ENCODE measurements at regions not wholly inside any gene's neighbourhood (a gene's known extent, or its start where the extent isn't known, plus 50 kb on each side); places are given as distances from the start of the nearest gene placed in this dataset.

DNA sequence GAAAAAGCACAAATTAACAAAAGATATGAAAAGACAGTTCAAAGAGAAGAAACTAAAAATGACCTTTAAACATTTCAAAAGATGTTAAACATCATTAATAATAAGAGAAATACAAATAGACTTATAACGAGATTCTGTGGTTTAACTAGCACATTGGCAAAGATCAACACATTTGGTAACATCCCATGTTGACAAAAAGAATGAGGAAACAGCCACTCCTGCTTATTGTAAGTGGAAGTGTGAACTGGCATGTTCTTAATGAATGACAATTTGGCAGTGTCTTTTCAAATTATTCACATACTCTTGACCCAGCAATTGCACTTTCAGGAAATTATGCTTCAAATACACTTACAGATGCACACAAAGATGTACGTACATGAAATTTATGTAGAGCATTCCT lies 176.3 kb downstream of the TLE1 start (continued):
- TF ChIP-seq, protein P1, sequence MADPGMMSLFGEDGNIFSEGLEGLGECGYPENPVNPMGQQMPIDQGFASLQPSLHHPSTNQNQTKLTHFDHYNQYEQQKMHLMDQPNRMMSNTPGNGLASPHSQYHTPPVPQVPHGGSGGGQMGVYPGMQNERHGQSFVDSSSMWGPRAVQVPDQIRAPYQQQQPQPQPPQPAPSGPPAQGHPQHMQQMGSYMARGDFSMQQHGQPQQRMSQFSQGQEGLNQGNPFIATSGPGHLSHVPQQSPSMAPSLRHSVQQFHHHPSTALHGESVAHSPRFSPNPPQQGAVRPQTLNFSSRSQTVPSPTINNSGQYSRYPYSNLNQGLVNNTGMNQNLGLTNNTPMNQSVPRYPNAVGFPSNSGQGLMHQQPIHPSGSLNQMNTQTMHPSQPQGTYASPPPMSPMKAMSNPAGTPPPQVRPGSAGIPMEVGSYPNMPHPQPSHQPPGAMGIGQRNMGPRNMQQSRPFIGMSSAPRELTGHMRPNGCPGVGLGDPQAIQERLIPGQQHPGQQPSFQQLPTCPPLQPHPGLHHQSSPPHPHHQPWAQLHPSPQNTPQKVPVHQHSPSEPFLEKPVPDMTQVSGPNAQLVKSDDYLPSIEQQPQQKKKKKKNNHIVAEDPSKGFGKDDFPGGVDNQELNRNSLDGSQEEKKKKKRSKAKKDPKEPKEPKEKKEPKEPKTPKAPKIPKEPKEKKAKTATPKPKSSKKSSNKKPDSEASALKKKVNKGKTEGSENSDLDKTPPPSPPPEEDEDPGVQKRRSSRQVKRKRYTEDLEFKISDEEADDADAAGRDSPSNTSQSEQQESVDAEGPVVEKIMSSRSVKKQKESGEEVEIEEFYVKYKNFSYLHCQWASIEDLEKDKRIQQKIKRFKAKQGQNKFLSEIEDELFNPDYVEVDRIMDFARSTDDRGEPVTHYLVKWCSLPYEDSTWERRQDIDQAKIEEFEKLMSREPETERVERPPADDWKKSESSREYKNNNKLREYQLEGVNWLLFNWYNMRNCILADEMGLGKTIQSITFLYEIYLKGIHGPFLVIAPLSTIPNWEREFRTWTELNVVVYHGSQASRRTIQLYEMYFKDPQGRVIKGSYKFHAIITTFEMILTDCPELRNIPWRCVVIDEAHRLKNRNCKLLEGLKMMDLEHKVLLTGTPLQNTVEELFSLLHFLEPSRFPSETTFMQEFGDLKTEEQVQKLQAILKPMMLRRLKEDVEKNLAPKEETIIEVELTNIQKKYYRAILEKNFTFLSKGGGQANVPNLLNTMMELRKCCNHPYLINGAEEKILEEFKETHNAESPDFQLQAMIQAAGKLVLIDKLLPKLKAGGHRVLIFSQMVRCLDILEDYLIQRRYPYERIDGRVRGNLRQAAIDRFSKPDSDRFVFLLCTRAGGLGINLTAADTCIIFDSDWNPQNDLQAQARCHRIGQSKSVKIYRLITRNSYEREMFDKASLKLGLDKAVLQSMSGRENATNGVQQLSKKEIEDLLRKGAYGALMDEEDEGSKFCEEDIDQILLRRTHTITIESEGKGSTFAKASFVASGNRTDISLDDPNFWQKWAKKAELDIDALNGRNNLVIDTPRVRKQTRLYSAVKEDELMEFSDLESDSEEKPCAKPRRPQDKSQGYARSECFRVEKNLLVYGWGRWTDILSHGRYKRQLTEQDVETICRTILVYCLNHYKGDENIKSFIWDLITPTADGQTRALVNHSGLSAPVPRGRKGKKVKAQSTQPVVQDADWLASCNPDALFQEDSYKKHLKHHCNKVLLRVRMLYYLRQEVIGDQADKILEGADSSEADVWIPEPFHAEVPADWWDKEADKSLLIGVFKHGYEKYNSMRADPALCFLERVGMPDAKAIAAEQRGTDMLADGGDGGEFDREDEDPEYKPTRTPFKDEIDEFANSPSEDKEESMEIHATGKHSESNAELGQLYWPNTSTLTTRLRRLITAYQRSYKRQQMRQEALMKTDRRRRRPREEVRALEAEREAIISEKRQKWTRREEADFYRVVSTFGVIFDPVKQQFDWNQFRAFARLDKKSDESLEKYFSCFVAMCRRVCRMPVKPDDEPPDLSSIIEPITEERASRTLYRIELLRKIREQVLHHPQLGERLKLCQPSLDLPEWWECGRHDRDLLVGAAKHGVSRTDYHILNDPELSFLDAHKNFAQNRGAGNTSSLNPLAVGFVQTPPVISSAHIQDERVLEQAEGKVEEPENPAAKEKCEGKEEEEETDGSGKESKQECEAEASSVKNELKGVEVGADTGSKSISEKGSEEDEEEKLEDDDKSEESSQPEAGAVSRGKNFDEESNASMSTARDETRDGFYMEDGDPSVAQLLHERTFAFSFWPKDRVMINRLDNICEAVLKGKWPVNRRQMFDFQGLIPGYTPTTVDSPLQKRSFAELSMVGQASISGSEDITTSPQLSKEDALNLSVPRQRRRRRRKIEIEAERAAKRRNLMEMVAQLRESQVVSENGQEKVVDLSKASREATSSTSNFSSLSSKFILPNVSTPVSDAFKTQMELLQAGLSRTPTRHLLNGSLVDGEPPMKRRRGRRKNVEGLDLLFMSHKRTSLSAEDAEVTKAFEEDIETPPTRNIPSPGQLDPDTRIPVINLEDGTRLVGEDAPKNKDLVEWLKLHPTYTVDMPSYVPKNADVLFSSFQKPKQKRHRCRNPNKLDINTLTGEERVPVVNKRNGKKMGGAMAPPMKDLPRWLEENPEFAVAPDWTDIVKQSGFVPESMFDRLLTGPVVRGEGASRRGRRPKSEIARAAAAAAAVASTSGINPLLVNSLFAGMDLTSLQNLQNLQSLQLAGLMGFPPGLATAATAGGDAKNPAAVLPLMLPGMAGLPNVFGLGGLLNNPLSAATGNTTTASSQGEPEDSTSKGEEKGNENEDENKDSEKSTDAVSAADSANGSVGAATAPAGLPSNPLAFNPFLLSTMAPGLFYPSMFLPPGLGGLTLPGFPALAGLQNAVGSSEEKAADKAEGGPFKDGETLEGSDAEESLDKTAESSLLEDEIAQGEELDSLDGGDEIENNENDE (IDR thresholded peaks at IDR 0.05; ENCODE audit: insufficient replicate concordance, low read length) = no peak
- no peak for TF ChIP-seq RAD21 (IDR thresholded peaks at IDR 0.05 in 1 of 2, conservative IDR thresholded peaks at IDR 0.05 in 1 of 2; ENCODE audit: low read depth in 2 of 2, low read length in 2 of 2)
- TF ChIP-seq KDM1A (IDR thresholded peaks at IDR 0.05; ENCODE audit: borderline replicate concordance, low read length) = no peak
- TF ChIP-seq CREB1 (IDR thresholded peaks at IDR 0.05) = no peak
- TF ChIP-seq, protein P2, sequence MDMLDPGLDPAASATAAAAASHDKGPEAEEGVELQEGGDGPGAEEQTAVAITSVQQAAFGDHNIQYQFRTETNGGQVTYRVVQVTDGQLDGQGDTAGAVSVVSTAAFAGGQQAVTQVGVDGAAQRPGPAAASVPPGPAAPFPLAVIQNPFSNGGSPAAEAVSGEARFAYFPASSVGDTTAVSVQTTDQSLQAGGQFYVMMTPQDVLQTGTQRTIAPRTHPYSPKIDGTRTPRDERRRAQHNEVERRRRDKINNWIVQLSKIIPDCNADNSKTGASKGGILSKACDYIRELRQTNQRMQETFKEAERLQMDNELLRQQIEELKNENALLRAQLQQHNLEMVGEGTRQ (IDR thresholded peaks at IDR 0.05; ENCODE audit: low read length) = no peak
- no peak for TF ChIP-seq SP4 (IDR thresholded peaks at IDR 0.05; ENCODE audit: low read length)
- TF ChIP-seq NANOG (IDR thresholded peaks at IDR 0.05; ENCODE audit: insufficient read depth, low read depth, low read length, poor library complexity, severe bottlenecking) = no peak
- TF ChIP-seq GABPA (IDR thresholded peaks at IDR 0.05; ENCODE audit: borderline replicate concordance, insufficient read depth, low read length) = no peak
- TF ChIP-seq, protein P3, sequence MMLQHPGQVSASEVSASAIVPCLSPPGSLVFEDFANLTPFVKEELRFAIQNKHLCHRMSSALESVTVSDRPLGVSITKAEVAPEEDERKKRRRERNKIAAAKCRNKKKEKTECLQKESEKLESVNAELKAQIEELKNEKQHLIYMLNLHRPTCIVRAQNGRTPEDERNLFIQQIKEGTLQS (IDR thresholded peaks at IDR 0.05; ENCODE audit: insufficient read depth, low read depth, low read length) = no peak
